NT2/D1 (cell line): ENCODE measurements at regions not wholly inside any gene's neighbourhood (a gene's known extent, or its start where the extent isn't known, plus 50 kb on each side); places are given as distances from the start of the nearest gene placed in this dataset.

Experiments used
- SUZ12 ChIP-seq: IDR thresholded peaks from 2 replicates; pipeline ENCODE4 v1.6.1; 2011; ENCODE audit not compliant: insufficient read length, insufficient read depth; ENCODE audit errors: extremely low read depth
- YY1 ChIP-seq: IDR thresholded peaks from 2 replicates; pipeline ENCODE4 v1.6.1; 2011; ENCODE audit not compliant: insufficient read length, insufficient read depth
- ZNF274 ChIP-seq: IDR thresholded peaks from 2 replicates; pipeline ENCODE4 v1.6.1; 2011; ENCODE audit warnings: mild to moderate bottlenecking, low read depth, low read length

DNA sequence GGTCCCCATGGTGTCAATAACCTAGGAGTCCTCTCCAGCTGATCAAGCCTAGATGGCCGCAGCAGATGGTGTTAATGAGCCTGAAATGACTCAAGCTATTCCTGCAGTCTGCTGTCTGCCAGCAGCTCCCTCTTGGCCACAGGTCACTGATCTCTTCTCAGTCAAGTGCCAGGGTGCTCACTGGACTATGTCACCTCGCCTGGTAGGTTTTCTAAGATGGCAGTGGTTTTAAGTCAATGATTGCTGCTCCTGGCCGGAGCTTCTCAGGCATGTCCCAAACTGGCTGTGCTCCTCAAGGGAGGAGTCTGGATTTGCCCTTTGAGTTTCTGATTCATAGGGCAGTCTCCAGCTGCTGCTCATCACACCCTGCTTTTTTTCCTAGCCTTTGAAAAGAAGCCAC, 58.6 kb upstream of the SHISA6 start:
- TF ChIP-seq YY1, result no peak
- no peak for TF ChIP-seq ZNF274
- TF ChIP-seq SUZ12, result no peak
